HG03575 (cell line): ENCODE measurements at regions not wholly inside any gene's neighbourhood (a gene's known extent, or its start where the extent isn't known, plus 50 kb on each side); places are given as distances from the start of the nearest gene placed in this dataset.

ENCODE experiments used
- ATAC-seq: cut with Tn5 transposase; IDR thresholded peaks from one replicate; pipeline ENCODE4 v1.9.1; 2021; ENCODE audit not compliant: unreplicated experiment, insufficient number of reproducible peaks, low FRiP score; ENCODE audit errors: extremely low read depth

DNA sequence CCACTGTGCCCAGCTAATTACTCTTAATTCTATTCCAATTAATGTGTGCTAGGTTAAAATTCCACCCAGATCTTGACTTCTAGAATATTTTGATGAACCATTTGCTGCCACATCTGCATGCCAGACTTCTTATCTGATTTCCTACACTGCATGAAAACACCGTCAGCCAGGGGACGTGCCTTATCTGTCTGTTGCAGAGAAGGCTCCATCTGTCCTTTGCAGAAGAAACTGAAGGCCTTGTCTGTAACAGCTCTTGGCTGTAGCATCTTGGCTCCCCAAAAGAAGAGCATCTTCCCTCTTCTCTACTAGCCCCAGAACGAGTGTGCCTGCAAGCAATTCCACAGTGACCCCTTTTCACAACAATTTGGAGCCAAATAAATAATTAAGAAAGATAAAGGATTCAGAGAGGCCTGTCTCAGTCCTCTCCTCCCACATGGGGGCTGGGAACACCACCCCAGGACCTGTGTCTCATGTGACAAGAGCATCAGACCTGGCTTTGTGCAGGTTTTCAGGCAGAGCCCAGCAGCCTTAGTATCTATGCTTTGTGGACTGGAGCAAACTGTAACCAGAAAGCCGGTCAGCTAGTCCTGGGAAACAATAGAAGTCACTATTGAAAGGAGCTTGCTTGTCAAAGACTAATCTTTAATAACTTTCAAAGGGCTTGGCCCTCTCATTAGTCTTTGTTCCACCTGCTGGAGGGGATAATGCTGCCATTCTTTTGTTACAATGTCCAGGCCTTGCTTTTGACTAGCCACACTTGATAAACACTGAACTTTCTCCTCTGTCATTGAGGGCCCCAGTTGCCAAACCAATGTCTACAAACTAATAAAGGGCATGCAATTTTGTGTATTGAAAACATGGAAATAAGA lies 84.0 kb upstream of the NEUROD1 start:
- ATAC-seq = no peak

- no peak for ATAC-seq
These were observed 85.8 kb upstream of the NEUROD1 start for GRCh38 chr2:181766129-181766528.

DNA sequence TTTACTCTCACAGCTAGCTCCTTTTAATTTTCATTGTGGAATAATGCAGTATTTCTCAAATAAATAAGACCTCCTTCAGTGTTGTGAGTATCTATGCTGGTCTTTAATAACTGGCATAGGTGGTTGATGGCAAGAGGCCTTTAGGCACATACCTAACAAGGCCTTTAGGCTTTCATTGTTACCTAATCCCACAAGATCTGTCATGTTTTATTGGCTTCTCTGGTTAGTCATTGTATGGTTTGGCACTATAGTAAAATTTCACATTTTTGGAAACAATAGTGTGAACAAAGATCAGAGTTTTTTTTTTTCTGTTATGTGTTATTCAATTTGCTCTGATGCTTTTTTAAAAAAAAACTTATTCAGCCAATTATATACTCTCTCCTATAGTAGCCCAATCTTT lies 89.8 kb upstream of the NEUROD1 start:
- ATAC-seq = no peak

DNA sequence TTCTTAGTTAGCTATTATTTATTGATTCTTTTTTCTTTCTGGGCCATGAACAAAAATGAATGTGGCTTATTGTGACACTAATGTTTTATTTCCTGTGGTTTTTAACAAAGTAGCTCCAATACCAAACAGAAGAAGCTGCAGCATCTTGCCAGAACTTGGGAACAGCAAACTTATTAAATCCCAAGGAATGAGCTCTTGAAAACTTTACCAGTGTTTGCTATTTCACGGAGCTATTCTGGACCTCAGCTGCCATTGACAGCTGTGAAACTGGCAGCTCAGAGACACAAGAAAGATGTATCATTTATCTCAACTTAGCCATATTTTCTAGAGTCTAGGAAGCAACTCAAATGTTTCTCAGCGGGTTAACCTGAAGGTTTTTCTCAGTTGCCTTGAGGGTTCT lies 91.0 kb upstream of the NEUROD1 start:
- no peak for ATAC-seq

GRCh38 chr2:181772334-181772733 lies 92.0 kb upstream of the NEUROD1 start:
- no peak for ATAC-seq

- no peak for ATAC-seq
These were observed 92.5 kb upstream of the NEUROD1 start for GRCh38 chr2:181772777-181773176.

GRCh38 chr2:181774685-181775084 lies 94.4 kb upstream of the NEUROD1 start:
- ATAC-seq = peak; percentile 56

DNA sequence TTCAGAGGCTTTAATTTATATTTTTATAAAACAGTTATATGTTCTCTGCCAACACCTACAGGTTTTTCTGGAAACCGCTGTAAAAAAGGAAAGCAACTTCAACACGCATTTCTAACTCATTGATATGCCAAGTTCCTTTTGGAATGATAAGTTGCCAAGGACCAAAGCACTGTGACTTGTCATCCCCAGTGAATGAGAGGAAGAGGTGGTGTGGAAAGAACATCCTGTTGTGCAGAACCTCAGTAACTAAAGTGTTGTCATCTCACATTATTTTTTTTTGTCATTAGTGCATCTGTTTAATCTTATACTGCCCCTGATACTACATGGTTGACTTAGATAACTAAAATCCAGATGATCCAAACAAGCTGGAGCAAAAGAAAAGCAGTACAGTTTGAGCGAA lies 96.0 kb upstream of the NEUROD1 start:
- ATAC-seq = no peak

- no peak for ATAC-seq
These were observed 97.4 kb upstream of the NEUROD1 start for GRCh38 chr2:181777734-181778133.

- ATAC-seq = no peak
These were observed 98.4 kb upstream of the NEUROD1 start for GRCh38 chr2:181778621-181779201.

DNA sequence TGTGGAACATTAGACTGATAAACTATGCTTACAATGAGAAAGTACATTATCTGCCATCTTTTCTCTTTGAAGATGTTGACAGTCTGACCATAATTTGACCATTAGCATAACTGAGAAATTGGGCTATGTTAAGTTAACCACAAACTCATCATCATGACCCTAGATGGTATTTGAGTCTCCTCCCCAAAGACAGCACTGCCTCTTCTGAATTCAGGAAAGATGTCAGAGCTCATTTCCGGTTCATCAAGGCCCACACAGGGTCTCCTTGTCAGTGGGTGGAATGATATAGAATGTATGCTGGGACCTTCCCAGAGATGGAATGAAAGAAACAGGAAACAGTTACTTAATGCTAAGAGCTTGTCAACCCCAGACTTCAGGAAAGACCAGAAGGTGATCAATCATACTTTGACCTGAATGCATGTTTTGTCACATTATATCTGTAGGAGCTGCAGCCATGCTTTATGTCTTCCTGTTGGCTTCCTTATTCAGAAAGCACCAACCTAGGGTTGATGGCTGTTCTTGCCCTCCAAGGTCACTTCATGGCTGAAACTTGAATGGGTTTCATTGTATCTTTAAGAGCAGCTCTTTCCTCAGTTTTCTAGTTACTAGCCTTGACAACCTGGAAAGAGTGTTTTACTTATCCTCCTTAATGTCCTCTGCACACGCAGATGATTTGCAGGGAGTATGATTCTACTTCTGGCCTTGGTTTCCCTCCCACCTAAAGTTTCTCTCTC lies 99.1 kb upstream of the NEUROD1 start:
- no peak for ATAC-seq

- peak; percentile 79 for ATAC-seq
These were observed 99.8 kb upstream of the NEUROD1 start for GRCh38 chr2:181780047-181780651.

DNA sequence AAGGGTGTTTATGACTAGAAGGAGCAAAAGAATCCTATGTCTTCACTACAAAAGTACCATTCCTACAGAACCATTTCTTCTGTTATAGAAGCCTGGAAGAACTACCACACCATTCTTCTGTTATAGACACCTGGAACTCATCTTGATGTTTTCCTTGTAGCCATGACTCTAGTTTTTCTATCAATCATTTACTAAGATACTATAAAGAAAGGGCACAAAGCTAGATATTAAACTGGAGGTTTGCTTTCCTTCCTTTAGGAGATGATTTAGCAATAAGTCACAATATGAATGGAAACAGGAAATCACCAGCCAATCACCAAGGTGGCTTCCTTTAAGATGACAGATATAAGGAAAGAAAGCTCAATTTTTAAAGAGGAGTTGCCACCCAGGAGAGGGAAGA lies 100.3 kb upstream of the NEUROD1 start:
- ATAC-seq = no peak

DNA sequence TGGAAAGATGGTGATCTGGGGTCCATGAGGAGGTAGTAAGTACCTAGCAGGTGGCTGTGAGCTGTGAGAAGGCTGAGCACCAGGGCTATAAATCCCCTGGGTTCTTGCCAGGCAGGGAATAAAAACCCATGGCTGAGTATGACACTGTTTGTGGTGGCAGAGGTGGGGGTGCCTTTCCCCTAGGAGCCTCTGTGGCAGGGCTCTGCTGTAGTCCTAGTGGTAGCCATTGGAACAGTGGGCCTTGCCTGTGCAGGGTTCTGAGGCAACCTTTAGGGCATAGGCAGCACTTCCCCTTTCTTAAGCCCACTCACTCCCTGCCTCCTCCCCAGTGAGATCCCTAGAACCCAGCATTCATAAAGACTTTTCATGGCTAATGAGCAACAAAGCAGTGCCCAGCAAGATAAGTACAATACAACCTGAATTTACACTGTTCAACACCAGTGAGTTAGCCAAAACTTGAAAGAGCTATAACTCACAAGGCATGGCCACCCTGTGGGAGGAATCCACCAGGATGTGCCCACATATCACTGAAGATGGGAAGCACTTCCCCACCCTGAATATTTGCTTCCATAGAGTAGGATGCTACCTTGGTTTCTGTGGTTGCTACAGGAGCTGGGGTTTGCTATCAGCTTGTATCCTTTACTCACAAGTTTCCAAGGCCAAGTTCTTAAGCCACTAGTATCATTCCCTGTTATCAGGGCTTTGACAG lies 100.9 kb upstream of the NEUROD1 start:
- no peak for ATAC-seq

- ATAC-seq = no peak
These were observed 102.3 kb upstream of the NEUROD1 start for GRCh38 chr2:181782660-181783059.

DNA sequence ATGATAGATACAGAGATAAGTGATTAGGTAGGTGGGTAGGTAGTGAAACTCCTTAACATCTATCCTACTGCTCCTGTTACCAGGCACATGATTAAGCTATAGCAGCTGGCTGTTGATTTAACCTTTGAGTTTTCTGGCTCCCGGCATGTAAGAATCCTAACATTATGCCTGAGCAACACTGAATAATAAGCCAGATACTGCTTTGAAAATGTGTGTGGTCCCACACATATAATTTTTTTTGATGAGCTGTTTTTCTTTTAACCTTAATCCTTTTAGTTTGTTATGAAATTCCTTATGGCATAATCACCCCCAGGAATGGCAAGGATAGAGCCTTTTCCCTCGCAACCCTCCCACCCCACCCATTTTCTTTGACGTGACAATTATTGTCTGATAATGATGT lies 104.2 kb upstream of the NEUROD1 start:
- ATAC-seq = no peak

DNA sequence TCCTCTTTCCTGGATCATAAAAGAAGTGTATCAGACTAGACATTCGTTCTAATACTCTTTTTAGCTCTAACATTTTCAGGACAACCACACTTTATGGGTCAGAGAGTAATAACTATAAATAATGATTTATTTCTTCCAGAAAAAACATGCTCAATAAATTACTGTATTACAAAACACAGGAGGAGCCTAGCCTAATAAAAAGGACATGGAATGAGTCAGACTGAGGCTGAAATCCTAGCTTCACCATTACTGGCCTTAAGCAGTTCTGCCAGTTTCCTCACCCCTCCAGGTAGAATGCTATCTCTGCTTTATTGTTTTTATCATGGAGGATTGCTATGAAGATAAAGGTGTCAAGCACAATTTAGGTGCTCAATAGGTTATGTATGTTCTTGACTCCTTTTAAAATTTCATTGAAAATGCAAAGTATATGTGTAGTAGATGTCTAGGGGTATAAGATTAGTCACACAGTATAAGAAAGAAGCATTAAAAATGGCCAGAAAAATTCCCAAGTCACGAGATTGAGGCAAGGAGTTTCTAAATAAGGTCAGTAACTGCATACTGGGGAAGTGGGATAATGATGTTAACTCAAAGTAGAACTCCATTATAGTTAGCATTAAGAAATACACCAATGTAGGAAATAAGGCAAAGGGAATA lies 105.5 kb upstream of the NEUROD1 start:
- no peak for ATAC-seq

GRCh38 chr2:181786371-181787228 lies 104.9 kb upstream of the ITPRID2 start:
- ATAC-seq = no peak
